Erythroblast (primary cell): ENCODE measurements at regions not wholly inside any gene's neighbourhood (a gene's known extent, or its start where the extent isn't known, plus 50 kb on each side); places are given as distances from the start of the nearest gene placed in this dataset.

Source experiments
- GATA1 ChIP-seq: IDR thresholded peaks from 2 replicates; pipeline ENCODE4 v1.6.1; 2011; ENCODE audit warnings: low read depth, mild to moderate bottlenecking, control low read depth, low read length, moderate library complexity
- POLR2A ChIP-seq: IDR thresholded peaks from 2 replicates; pipeline ENCODE4 v1.6.1; 2011; ENCODE audit warnings: mild to moderate bottlenecking, low read length

DNA sequence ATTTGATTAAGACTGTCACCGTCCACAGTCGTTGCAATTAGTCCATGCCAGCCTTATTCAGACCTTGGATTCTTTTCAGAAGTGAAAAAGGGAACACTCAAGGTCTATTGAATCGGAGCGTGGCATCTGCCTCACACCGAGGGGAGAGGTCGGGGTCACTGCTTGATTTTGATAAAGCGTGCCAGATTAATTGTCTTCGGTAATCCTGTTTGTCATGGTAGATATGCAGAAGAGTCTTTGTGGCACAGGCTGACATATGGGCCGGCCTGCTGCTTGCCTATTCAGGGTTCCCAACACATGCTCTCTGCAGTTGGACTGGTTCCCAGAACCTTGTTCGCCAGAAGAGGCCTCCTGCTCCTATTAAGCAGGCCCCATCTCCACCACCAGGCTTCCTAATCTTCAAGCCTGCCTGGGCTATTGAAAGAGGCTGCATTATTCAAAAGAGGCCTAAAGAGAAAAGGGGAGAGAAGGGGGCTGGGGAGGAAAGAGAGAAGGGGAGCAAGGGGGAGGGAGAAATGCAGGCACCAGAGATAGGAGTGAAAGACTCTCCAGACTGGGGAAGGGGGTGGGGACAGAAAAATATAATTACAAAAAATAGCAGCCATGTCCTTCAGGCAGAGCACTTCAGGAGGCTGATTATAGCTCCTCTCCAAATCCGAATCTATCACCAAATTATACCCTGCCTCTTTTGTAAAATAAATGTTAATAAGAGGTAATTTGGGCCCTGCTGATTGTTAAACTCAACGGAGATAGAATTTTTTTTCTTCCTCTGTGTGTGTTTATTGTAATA is 611.3 kb downstream of the HDGFL1 start:
- TF ChIP-seq POLR2A (no peak), GATA1 (no peak)
